ENCODE measurements at regions not wholly inside any gene's neighbourhood (a gene's known extent, or its start where the extent isn't known, plus 50 kb on each side); places are given as distances from the start of the nearest gene placed in this dataset.

GRCh38 chr3:96488708-96489107, 325.7 kb upstream of the EPHA6 start:
- Histone ChIP-seq H3K36me3 (ENCODE audit: control insufficient read depth, insufficient read depth, low read length) (no peaks in the 10 kb centered on the region), H3K9me3 (ENCODE audit: control insufficient read depth, insufficient read depth, low read depth, low read length) (no peaks in the 10 kb centered on the region), H3K27me3 (ENCODE audit: control insufficient read depth, insufficient read depth, low read length) (no peaks in the 10 kb centered on the region), H3K4me1 (ENCODE audit: control insufficient read depth, insufficient read depth, low read length) (no peaks in the 10 kb centered on the region), H3K4me3 (ENCODE audit: low read depth in 2 of 2, low read length in 2 of 2) (no peak overlapping the region), H3K27ac (ENCODE audit: low read length) (no peak overlapping the region)
- no TSS peak for BruUV-seq (replicated peaks)
- in situ Hi-C loops (cut with HindIII; ENCODE audit: low pct_unique_long_range_greater_than_20kb, low sequenced_read_pairs) (no loop called here), intact Hi-C loops (cut with micrococcal nuclease; ENCODE audit: unreplicated experiment) (loop anchor here (10.0 kb wide), 1 partner anchor 104 kb away; no protein-coding TSS in a partner anchor)
- DNase-seq (ENCODE audit: low read depth, low spot score) (no peak), ATAC-seq (no peak)
- ChIA-PET POLR2A (no interaction called here), CTCF (no interaction called here)
- TF ChIP-seq POLR2AphosphoS5 (IDR thresholded peaks at IDR 0.05; ENCODE audit: low read depth, low read length) (no peak), TCF7L2 (IDR thresholded peaks at IDR 0.05; ENCODE audit: low read depth, low read length) (no peak), REST (IDR thresholded peaks at IDR 0.05; ENCODE audit: insufficient read depth in 1 of 2, low read depth in 2 of 2, low read length in 1 of 2) (no peak), SIN3A (IDR thresholded peaks at IDR 0.05; ENCODE audit: borderline replicate concordance, insufficient read depth, low read depth, low read length) (no peak)
- TF ChIP-seq, protein P1, sequence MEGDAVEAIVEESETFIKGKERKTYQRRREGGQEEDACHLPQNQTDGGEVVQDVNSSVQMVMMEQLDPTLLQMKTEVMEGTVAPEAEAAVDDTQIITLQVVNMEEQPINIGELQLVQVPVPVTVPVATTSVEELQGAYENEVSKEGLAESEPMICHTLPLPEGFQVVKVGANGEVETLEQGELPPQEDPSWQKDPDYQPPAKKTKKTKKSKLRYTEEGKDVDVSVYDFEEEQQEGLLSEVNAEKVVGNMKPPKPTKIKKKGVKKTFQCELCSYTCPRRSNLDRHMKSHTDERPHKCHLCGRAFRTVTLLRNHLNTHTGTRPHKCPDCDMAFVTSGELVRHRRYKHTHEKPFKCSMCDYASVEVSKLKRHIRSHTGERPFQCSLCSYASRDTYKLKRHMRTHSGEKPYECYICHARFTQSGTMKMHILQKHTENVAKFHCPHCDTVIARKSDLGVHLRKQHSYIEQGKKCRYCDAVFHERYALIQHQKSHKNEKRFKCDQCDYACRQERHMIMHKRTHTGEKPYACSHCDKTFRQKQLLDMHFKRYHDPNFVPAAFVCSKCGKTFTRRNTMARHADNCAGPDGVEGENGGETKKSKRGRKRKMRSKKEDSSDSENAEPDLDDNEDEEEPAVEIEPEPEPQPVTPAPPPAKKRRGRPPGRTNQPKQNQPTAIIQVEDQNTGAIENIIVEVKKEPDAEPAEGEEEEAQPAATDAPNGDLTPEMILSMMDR (IDR thresholded peaks at IDR 0.05) = no peak

DNA sequence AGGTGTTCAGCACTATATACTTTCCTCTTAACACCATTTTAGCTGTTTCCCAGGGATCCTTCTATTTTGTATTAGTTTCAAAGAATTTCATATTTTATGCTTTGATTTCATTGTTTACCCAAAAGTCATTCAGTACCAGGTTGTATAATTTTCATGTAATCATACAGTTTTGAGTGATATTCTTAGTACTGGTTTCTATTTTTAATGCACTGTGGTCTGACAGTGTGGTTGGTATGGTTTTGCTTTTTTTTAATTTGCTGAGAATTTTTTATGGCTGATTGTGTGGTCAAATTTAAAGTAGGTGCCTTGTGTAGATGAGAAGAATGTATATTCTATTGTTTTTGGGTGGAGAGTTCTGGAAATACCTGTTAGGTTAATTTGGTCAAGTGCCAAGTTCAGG, 323.4 kb upstream of the EPHA6 start:
- ChIA-PET CTCF (no interaction called here), POLR2A (no interaction called here)
- Histone ChIP-seq H3K4me3 (ENCODE audit: low read depth in 2 of 2, low read length in 2 of 2) (no peak overlapping the region), H3K9me3 (ENCODE audit: control insufficient read depth, insufficient read depth, low read depth, low read length) (no peaks in the 10 kb centered on the region), H3K27ac (ENCODE audit: low read length) (no peak overlapping the region), H3K36me3 (ENCODE audit: control insufficient read depth, insufficient read depth, low read length) (no peaks in the 10 kb centered on the region), H3K4me1 (ENCODE audit: control insufficient read depth, insufficient read depth, low read length) (no peaks in the 10 kb centered on the region), H3K27me3 (ENCODE audit: control insufficient read depth, insufficient read depth, low read length) (no peaks in the 10 kb centered on the region)
- no peak for TF ChIP-seq POLR2AphosphoS5 (IDR thresholded peaks at IDR 0.05; ENCODE audit: low read depth, low read length)
- TF ChIP-seq REST (IDR thresholded peaks at IDR 0.05; ENCODE audit: insufficient read depth in 1 of 2, low read depth in 2 of 2, low read length in 1 of 2) = no peak
- TF ChIP-seq SIN3A (IDR thresholded peaks at IDR 0.05; ENCODE audit: borderline replicate concordance, insufficient read depth, low read depth, low read length) = no peak
- no peak for TF ChIP-seq TCF7L2 (IDR thresholded peaks at IDR 0.05; ENCODE audit: low read depth, low read length)
- TF ChIP-seq, protein P1 (IDR thresholded peaks at IDR 0.05) = no peak
- DNase-seq (ENCODE audit: low read depth, low spot score) = no peak
- in situ Hi-C loops (cut with HindIII; ENCODE audit: low pct_unique_long_range_greater_than_20kb, low sequenced_read_pairs) = no loop called here
- intact Hi-C loops (cut with micrococcal nuclease; ENCODE audit: unreplicated experiment) = no loop called here
- no TSS peak for BruUV-seq (replicated peaks)
- no peak for ATAC-seq
